ENCODE measurements at regions not wholly inside any gene's neighbourhood (a gene's known extent, or its start where the extent isn't known, plus 50 kb on each side); places are given as distances from the start of the nearest gene placed in this dataset.

DNA sequence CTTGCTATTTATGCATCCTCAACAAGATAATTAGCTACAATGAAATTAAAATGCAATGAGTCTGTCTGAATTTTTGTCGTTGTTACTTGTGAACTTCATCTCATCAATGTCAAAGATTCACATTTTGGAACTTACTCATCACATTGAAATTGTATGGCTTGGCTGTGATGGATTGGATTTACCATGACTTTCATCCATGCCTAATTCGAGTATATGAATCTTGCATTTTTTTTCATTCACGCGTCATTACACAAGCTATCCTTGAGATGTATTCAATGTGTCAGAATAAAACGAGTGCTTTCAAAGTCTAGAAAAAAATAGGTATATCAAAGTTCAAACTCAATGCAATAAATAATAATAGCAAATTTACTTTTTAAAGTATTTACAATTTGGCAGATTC lies 265.3 kb downstream of the MAP2K6 start:
- Histone ChIP-seq H3K9ac (no peak overlapping the region), H3K9me2 (no peaks in the 10 kb centered on the region), H3K4me2 (no peak overlapping the region), H4K20me1 (ENCODE audit: insufficient read depth) (no peaks in the 10 kb centered on the region), H3F3A (replicated peaks; ENCODE audit: insufficient read depth) (peaks cover 5% of the 10 kb centered on the region), H3K9me3 (no peaks in the 10 kb centered on the region), H3K27me3 (ENCODE audit: insufficient read depth) (no peaks in the 10 kb centered on the region), H3K36me3 (replicated peaks in 1 of 2; ENCODE audit: control insufficient read depth in 1 of 2, insufficient read depth in 2 of 2, low read length in 1 of 2) (no peaks in the 10 kb centered on the region), H2AFZ (ENCODE audit: low read depth) (no peak overlapping the region), H3K79me2 (ENCODE audit: insufficient read depth) (no peaks in the 10 kb centered on the region), H3K27ac (ENCODE audit: low read depth in 2 of 2, low read length in 1 of 2) (no peak overlapping the region), H3K4me1 (ENCODE audit: control insufficient read depth in 1 of 2, insufficient read depth in 2 of 2, low read depth in 1 of 2, low read length in 1 of 2) (peaks cover 0 to 6% of the 10 kb centered on the region in 2 experiments; a peak in 1 of 4 replicates), H3K4me3 (ENCODE audit: low read depth in 2 of 2, low read length in 1 of 2) (no peak overlapping the region)
- TF ChIP-seq FOXJ3 (CRISPR knock-in tag; IDR thresholded peaks at IDR 0.05) (no peak), SMC3 (IDR thresholded peaks at IDR 0.05; ENCODE audit: low read depth, low read length) (no peak), CHD2 (IDR thresholded peaks at IDR 0.05; ENCODE audit: low read length, partially characterized antibody) (no peak), JUND (IDR thresholded peaks at IDR 0.05) (no peak), ELF1 (IDR thresholded peaks at IDR 0.05) (no peak), FOXM1 (IDR thresholded peaks at IDR 0.05; ENCODE audit: low read depth) (no peak), MXI1 (IDR thresholded peaks at IDR 0.05; ENCODE audit: low read depth, low read length) (no peak), IRF3 (IDR thresholded peaks at IDR 0.05; ENCODE audit: low read depth, low read length) (no peak), CTCF (IDR thresholded peaks at IDR 0.05) (no peak), REST (IDR thresholded peaks at IDR 0.05; ENCODE audit: low read depth, low read length) (no peak), USF2 (IDR thresholded peaks at IDR 0.05; ENCODE audit: borderline replicate concordance, low read depth, low read length) (no peak), ZBTB33 (IDR thresholded peaks at IDR 0.05; ENCODE audit: borderline replicate concordance, low read depth) (no peak)
- ChIA-PET CTCF (no interaction called here), POLR2A (no interaction called here)
- 64% methylated on average over 5 of the region's 5 CpGs for WGBS (ENCODE audit: low lambda C conversion rate)
- DNase-seq, result no peak

All from SK-N-SH (cell line).